Kidney tubule cell (primary cell): ENCODE measurements at regions not wholly inside any gene's neighbourhood (a gene's known extent, or its start where the extent isn't known, plus 50 kb on each side); places are given as distances from the start of the nearest gene placed in this dataset.
"Not testable (repeated sequence)": the region's sequence is repeated elsewhere in the genome, so short reads cannot be mapped to it uniquely, and the experiment has no call there.

Experiments used
- DNase-seq: peaks from one replicate; pipeline ENCODE4 v3.0.0-alpha.2; 2018; ENCODE audit warnings: low spot score

DNA sequence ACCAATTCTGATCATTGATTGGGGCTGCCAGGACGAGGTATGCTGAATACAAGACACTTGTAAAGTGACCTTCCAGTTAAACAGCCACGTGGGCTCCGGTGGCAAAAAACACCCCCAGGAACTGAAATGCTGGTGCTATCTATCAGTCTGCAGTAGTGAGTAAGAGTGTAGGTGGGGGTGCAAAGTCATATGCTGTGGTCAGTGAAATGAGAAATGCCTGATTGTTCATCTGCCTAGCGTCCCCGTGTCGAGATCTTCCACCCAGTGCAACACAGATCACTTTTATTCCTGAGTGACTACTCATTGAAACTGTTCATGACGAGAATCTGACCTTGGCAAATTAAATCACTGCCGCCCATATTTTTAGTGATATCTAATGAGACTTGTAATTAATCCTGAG, 806.5 kb upstream of the GOT2 start:
- no peak for DNase-seq

DNA sequence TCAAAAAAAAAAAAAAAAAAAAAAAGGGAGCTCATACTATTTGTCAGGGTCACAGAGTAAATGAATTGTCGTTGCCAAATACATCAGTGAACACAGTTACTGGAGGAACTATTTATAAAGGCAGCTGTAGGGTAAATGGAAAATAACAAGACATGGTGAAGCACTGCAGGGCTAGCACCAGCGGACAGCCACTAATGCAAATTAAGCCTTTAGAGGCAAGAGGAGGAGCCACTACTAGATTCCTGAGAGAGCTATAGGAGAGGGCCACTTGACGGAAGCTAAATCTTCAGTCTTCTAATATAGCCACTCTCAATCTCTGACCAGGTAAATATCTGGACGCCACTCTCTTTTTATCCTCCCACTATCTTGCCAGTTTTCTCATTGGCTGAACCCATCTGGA, 801.2 kb upstream of the GOT2 start:
- no peak for DNase-seq

DNA sequence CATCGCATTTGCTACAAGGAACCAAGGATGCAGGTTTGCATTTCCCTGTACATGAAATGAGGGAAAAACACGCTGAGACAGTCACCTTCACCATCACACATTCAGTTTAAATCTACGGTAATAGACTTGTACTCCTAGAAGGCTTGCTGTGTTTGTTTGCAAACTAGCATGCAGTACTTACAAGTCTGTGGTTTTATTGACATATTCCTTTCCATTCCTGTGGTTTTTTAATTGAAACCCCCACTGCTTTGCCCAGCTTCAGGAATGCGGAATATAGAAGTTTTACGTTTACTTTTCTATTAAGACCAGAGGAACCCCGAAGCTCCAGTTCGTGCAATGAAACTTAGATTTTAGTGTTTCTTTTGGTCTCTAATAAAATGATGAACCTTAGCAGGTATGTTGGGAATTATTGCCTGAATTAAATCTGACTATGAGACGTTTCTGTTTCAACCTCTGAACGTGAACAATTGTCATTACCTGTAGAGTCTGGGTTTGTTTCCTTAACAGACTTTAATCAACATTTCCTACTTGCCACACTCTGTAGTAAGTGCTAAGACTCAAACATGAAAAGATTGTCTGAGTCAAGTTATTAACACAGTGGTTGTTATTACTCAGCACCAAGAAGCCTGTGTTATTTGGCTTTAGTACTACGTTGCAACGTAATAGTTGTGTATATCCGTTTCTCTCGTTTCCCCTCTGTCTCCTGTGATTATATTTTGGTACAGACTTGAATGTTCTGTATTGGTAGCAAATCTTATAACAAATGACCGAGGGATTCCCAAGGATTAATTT, 793.3 kb upstream of the GOT2 start:
- DNase-seq = no peak

DNA sequence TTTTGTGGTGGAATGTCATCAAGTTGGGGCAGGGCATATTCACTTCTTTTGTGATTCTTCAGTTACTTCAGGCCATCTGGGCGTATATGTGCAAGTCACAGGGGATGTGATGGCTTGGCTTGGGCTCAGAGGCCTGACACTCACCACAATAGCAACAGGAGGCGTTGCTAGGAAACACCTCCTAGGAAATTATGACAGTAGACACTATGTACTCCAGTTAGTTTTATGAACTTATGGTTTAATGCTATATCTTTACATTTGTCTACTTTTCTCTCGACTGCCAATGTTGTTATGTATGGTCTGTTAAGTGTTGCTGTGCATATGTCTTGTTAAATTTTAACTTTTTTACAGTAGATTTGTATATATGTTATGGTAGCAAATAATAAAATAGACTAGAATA, 788.7 kb upstream of the GOT2 start:
- DNase-seq = no peak

DNA sequence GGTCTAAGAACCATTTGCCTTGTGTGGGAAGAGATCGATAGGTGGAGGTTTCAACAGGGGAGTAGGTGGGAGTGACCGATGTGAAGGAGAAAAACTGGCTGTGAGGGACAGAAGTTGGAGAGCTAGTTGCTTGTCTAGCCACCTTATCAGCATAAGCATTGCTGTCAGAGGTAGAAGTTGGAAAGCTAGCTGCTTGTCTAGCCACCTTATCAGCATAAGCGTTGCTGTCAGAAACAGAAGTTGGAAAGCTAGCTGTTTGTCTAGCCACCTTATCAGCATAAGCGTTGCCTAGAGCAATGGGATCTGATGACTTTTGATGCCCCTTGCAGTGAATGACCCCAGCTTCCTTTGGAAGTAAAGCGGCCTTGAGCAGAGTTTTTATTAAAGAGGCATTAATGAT, 784.6 kb upstream of the GOT2 start:
- not testable (repeated sequence) for DNase-seq

DNA sequence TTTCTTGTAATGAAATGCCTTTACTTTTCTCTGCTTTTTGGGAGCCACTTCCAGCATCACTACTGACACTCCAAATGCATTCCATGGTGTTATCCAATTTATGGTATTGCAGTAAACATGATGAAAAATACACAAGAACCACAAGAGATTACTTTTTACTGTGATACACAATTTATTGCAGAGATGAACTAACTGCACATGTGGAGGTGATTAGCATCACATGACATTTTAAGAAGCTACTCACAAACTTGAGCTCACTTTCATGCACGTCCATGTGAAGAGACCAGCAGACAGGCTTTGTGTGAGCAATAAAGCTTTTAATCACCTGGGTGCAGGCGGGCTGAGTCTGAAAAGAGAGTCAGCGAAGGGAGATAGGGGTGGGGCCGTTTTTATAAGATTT, 780.5 kb upstream of the GOT2 start:
- no peak for DNase-seq

DNA sequence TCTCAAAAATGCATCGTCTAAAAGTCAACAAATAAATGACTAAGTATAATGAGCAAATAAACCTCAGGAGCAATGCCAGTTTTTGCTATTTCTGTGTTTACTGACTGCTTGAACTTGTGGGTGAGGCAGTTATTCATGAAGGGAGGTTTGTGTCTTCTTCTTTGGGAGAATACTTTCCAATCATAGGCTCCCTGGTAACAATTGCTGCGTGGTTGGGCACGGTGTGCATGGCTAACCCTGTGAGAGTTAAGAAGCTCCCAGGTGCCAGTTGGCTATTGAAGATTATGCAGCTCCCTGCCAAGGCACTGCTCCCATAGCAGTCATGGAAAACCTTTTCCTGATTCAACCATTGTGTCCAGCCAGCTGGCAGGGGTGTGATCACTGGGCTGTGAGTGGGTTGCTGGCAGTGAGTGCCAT, 775.9 kb upstream of the GOT2 start:
- no peak for DNase-seq

DNA sequence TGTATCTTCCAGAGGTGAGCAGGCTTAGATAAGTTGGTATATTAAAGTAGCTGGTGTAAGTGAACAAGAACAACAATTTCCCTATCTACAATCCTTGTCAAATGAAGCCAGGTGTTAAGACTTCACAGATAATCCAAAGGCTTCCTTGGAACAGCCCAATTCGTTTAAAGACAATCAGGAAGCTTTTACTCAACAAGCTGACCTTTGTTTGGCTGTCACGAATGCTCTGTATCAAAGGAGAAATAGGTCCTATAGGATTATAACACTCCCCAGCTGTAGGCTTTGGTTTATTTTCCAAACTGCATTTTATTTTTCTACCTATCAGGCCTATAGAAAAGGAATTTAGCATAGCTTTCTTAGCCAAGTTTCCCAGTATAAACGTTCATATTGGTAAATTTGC, 766.5 kb upstream of the GOT2 start:
- no peak for DNase-seq

DNA sequence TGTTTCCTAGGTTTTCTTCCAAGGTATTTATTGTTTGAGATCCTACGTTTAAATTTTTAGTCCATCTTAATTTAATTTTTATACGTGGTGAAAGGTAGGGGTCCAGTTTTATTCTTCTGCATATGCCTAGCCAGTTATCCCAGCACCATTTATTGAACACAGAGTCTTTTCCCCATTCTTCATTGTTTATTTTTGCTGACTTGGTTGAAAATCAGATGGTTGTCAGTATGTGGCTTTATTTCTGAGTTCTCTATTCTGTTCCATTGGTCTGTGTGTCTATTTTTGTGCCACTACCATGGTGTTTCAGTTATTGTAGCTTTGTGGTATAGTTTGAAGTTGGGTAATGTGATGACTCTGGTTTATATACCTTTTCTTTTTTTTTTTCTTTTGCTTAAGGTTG, 753.0 kb upstream of the GOT2 start:
- DNase-seq = no peak

DNA sequence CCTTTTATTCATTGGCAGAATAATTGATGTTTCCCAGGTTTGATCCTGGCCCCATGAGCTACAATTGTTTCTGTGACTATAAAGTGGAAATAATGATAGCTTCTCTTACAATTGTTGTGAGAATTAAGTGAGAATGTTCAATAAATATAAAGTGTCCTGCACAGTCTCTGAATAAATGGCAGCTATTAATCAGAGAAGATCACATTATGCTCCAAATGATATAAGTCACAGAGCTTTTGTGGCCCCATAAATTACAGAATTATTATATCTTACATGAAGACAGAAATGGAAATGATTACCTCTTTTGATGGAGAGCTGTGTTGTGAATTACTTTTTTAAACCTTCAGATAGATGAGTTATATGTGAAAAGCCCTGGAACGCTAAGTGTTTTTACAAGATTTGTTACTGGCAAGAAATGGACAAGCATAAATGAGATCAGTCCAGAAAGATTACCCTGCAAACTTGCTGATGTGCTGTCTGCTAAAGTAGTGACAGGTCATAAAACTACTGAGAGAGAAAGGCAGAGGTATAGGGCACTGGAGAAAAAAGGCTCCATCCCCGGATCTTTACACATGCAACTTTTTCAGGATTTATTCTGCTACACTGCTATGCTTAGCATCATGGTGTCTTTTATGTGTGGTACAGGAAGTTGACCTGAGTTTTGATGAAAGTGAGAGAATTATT, 750.9 kb upstream of the GOT2 start:
- no peak for DNase-seq

DNA sequence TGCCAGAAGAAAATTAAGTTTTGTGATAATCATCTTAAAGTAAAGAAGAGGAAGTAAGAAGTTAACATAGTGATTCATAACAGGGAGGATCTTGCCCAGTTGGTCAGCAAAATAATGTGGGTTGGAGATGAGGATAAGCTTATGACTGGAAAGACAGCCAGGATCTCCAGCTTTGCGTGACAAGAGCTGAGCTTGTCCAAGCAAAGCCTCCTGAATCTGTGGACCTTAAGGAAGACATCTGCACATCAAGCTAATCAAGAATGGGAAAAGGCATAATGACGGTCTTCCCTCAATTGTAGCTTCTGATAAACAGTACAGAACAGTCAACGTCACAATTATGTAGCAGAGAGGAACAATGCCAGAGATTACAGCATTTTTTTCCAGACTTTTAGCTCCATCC, 744.7 kb upstream of the GOT2 start:
- no peak for DNase-seq

DNA sequence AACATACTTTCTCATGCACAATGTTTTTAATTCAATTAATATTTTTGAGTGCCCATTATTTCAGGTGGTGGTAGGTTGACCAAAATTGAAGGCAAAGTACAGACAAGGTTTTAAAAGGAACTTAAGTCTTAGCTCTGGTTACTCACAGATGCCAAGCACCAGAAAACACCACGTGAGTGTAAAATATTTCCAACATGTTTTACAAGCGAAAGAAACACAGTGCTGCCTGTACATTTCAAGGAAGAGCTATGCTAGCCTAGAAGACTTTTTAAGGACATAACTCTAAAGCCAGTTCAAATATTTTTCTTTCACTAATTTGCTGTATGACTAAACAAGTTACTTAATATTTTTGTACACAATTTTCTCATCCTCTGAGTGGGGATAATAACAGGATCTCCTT, 736.4 kb upstream of the GOT2 start:
- no peak for DNase-seq

DNA sequence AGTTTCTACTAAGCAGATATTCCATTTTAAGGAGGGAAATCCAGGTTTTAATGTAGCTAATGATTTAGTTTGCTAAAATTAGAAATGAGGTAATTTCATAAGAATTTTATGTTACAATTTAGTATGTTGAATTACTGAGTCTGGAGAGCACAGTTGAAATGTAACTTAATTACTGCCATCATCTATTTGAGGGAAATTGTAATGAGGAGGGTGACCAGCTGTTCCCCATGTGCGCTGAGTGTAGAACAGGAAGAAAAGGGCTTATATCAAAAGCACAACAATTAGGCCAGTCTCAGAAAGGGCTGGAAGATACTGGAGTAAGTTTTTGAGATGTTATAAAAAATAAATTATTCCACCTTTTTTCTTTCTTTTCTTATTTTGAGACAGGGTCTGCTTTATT, 735.1 kb upstream of the GOT2 start:
- DNase-seq = no peak

DNA sequence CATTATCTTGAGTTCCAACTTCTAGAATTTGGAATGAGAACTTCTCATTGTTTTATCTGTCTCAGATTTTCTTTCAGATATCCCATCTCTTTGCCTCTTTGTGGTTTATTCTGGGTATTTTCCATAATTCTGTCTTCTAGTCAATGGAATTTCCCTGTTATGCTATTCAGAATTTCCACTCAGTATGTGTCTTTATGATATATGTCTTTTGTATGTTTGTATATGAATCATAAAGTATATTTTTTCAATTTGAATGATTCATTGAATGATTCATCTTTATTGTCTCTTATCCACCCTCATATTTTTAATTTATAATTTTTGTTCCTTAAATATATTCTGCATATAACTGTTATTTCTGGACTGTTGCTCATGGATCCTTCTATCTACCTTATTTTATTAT, 729.7 kb upstream of the GOT2 start:
- DNase-seq = no peak

DNA sequence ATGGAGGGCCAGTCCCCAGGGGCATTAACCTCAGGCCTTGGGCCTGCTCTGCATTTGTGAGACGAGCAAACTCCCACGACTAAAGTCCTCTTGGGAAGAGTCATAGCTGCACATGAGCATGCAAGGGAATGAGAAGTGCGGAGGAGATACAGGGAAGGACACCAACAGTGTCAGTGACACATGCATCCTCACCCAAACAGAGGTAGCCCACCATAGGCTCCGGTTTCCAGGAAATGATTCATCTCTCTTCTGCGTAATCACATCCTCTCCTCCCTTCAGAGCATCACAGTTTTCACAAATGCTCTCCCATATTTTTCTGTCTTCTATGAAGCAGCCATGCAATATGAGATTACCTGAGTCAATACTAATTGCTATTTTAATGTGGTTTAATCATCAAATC, 725.7 kb upstream of the GOT2 start:
- no peak for DNase-seq

DNA sequence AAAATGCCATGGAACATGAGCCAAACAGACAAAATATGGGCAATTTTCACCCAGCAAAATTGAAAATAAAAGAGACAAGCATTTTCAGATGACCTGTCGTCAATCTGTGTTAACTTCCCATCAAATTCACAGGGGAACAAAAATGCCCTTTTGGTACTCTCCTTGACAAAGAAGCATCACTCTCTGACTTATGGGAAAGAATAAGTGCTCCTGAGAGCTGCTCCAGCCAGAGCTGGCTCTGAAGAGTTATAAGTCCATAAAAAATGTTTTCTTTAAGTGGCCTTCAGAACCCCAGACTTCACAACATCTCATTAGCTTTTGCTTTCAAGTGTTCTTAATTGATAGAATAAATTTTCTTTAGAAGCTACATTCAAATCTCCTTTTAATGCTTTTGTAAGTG, 721.4 kb upstream of the GOT2 start:
- no peak for DNase-seq

DNA sequence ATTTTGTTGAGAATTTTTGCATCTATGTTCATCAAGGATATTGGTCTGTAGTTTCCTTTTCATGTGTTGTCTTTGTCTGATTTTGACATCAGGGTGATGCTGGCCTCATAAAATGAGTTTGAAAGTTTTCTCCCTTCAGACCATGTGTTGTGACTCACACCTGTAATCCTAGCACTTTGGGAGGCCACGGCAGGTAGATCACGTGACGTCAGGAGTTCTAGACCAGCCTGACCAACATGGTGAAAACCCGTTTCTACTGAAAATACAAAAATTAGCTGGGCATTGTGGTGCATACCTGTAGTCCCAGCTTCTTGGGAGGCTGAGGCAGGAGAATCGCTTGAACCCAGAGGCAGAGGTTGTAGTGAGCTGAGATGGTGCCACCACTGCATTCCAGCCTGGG, 716.4 kb upstream of the GOT2 start:
- not testable (repeated sequence) for DNase-seq

DNA sequence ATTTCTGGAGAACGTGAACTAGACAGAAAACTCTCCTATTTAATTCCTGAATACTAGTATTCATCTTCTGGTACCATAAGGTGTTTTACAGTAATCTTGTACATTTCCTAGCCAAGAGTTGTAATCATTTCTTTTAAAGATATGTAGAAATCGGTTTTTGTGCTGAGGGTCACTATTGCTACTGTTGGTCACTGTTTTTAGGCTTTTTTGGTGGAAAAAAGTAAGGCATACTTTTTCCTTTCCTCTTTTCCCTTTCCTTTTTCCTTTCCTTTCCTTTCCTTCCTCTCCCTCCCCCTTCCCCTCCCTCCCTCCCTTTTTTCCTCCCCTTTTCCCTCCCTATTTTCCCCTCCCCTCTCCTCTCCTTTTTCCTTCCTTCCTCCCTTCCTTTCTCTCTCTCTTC, 706.4 kb upstream of the GOT2 start:
- no peak for DNase-seq

DNA sequence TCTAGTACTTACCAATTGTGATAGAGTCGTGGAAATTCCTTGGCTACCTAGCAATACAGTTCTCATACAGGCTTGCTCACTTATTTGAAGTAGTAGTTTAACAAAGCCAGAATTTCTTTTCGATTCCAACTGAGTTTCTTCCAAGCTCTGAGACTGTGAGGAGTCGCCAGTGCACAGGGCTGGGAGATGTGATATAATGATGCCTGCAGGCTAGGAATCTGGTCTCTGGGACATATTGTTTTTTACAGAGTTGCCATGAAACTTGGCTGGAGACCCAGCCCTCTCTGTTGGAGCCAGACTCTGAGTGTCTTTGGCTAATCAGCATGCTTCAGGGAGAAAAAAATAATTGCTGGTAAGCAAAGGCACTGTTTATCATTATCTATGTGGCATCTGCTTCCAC, 698.8 kb upstream of the GOT2 start:
- no peak for DNase-seq

DNA sequence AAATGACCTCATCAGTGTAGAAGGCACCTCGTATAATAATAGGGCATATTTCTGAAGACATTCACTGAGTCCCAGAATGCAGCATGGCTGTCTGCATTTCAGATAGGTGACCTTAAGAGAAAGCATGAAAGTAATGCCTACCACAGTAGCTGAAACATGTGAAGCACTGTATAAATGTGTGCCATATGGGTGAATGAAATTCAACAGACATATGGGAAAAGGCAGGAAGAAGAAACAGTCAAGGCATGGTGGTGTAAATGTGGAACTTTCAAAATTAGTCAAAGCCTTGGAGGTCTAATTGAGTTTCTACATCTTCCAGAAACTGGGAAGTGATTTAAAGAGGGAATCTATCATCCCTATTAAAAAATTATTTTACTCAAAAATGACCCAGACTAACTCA, 698.2 kb upstream of the GOT2 start:
- no peak for DNase-seq

DNA sequence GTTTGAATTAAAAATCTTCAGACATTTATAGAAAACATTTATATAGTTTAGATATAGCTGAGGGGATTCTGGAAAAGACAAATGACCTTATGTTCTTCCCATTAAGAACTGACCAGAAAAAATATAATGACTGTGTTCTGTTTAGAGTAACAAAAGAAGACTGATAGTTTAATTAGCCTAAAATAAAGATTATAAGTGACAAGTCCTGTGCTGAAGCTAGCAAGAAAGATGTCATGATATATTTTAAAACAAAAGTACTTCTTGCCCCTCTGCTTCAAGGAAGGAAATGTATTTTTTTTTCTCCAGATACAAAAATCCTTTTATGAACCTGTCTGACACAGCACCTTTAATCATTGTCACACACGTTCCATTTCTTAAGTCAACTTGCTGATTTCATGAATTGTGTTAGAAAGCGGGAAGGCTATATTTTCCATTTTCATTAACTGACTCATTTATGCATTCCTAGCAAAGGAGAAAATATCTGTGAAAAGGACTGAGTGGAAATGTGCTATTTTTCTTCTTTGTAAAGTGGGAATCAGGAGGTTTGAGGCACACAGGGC, 690.7 kb upstream of the GOT2 start:
- no peak for DNase-seq

DNA sequence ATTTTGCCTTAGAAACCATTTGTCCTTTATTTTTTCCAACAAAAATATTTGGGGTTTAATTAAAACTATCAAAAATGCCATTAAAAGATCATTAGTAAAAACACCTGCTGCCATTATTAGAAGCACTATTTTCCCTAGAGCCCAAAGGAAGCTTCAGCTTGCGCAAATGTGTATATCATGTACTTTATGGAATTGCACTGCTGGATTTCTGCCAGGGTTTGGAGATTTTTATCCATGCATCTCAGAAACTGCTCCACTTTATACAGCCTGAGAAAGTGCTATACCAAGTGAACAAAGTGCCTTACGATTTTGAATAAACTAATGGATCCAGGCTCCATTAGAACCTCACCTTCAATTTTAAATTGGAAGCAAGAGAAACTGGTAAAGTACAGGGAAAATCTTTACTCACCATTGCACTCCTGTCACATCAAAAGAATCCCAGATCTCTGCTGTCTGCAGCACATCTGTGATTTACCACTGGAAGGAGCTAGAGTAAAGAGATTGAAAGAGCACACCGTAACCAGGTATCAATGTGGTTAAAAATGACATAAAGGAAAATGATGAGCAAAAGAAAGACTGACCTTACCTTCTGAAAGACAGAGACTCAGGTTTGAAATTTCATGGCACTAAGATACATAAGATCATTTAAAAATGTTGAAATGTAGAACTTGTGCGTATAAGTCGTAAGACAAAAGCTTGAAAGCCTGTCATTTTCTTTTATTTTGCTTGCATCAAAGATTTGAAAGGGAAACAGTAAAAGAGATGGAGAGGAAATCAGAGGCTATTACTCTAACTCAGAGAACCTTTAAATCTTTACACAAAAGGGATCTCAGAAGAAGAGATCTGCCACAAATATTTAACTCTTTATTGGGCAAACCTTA, 678.1 kb upstream of the GOT2 start:
- peak; percentile 1 for DNase-seq

DNA sequence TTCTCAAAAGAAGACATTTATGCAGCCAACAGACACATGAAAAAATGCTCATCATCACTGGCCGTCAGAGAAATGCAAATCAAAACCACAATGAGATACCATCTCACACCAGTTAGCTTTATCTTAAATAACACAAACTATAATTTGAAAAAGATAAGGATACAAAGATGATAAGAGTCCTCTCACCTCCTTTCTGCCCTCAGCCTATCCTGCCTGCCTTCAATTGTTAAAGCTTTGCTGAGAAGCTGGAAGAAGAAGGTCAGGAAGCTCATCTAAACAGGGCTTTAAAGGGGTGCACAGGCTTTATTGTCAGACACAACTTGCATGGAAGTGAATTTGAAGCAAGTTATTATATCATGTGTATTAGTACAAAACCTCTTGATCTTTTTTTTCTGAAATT, 676.3 kb upstream of the GOT2 start:
- DNase-seq = no peak
